Stomach (tissue), 4 donors: ENCODE measurements at regions not wholly inside any gene's neighbourhood (a gene's known extent, or its start where the extent isn't known, plus 50 kb on each side); places are given as distances from the start of the nearest gene placed in this dataset.

Source experiments
- EP300 ChIP-seq: sonication (generic); formaldehyde crosslinking; IDR thresholded peaks from one replicate; pipeline ENCODE4 v1.6.1; 2017; ENCODE audit warnings: antibody characterized with exemption
- POLR2A ChIP-seq, 4 donors: fragments of 450-650 bp; IDR thresholded peaks; one replicate each; pipeline ENCODE4 v1.6.1; 2016; ENCODE audit warnings: antibody characterized with exemption in 4 of 4, control low read depth in 2 of 4, mild to moderate bottlenecking in 1 of 4, moderate library complexity in 1 of 4
- POLR2AphosphoS5 ChIP-seq, 3 donors: sonication (generic); formaldehyde crosslinking; IDR thresholded peaks; one replicate each; pipeline ENCODE4 v1.6.1; 2016; ENCODE audit warnings: antibody characterized with exemption in 3 of 3
- TF ChIP-seq, protein P1 (sequence below), 7 experiments: fragments of 450-650 bp in 4 of 7; fragments of 200-600 bp in 3 of 7; sonication (generic) in 3 of 7; IDR thresholded peaks; one replicate each; pipeline ENCODE4 v1.5.1; 2016 to 2019; ENCODE audit warnings: antibody characterized with exemption in 7 of 7, control low read depth in 2 of 7, mild to moderate bottlenecking in 1 of 7

DNA sequence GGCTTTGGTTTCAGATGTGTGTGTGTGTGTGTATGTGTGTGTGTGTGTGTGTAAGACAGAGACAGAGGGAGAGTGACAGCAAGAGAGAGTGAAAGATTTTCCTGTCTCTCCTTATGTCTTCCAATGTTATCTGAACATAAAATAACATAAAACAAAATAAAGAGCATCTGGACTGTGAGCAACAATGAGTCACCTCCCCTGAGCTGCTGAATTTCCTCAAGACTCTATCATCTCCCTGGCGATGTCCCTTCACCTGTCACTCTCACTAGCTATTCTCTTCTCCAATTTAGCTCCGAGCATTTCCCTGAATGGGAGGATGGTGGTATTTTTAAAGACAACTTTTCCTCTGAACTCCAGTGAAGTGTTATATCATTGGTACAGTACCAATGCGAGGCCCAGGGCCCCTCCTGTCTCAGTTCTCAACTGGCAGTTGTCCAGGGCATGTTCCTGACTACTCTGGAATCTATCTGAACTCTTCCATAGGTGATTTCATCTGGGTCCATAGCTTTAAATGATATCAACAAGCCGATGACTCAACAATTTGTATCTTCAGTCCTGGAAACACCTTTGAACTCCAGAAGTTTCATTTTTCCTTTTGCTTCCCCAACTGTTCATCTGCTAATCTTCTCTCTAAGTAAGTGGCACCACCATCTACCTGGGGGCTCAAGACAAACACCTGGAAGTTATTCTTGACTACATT lies 195.0 kb upstream of the CLNK start:
- TF ChIP-seq, protein P1, sequence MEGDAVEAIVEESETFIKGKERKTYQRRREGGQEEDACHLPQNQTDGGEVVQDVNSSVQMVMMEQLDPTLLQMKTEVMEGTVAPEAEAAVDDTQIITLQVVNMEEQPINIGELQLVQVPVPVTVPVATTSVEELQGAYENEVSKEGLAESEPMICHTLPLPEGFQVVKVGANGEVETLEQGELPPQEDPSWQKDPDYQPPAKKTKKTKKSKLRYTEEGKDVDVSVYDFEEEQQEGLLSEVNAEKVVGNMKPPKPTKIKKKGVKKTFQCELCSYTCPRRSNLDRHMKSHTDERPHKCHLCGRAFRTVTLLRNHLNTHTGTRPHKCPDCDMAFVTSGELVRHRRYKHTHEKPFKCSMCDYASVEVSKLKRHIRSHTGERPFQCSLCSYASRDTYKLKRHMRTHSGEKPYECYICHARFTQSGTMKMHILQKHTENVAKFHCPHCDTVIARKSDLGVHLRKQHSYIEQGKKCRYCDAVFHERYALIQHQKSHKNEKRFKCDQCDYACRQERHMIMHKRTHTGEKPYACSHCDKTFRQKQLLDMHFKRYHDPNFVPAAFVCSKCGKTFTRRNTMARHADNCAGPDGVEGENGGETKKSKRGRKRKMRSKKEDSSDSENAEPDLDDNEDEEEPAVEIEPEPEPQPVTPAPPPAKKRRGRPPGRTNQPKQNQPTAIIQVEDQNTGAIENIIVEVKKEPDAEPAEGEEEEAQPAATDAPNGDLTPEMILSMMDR (IDR thresholded peaks at IDR 0.05), result no peak
- TF ChIP-seq EP300 (no peak), POLR2A (IDR thresholded peaks at IDR 0.05) (no peak), POLR2AphosphoS5 (IDR thresholded peaks at IDR 0.05) (no peak)
